ENCODE measurements at regions not wholly inside any gene's neighbourhood (a gene's known extent, or its start where the extent isn't known, plus 50 kb on each side); places are given as distances from the start of the nearest gene placed in this dataset.

GRCh38 chr11:70495351-70496310, 97.3 kb downstream of the CTTN start:
- Histone ChIP-seq H3K4me3 (no peak overlapping the region), H3K9me3 (no peaks in the 10 kb centered on the region), H3K27ac (no peak overlapping the region), H3K4me1 (no peaks in the 10 kb centered on the region), H3K27me3 (no peaks in the 10 kb centered on the region), H3K36me3 (no peaks in the 10 kb centered on the region)
- DNase-seq (ENCODE audit: low spot score), result no peak
- no peak for TF ChIP-seq CTCF (IDR thresholded peaks at IDR 0.05)

GRCh38 chr11:70496591-70497535, 98.5 kb downstream of the CTTN start:
- Histone ChIP-seq H3K27me3 (no peaks in the 10 kb centered on the region), H3K36me3 (no peaks in the 10 kb centered on the region), H3K4me3 (no peak overlapping the region), H3K4me1 (no peaks in the 10 kb centered on the region), H3K9me3 (no peaks in the 10 kb centered on the region), H3K27ac (no peak overlapping the region)
- no peak for DNase-seq (ENCODE audit: low spot score)
- no peak for TF ChIP-seq CTCF (IDR thresholded peaks at IDR 0.05)

- TF ChIP-seq CTCF (IDR thresholded peaks at IDR 0.05), result no peak
- no peaks in the 10 kb centered on the region for H3K4me1 ChIP-seq
- no peaks in the 10 kb centered on the region for H3K9me3 ChIP-seq
- H3K4me3 ChIP-seq, result no peak overlapping the region
- H3K36me3 ChIP-seq, result no peaks in the 10 kb centered on the region
- DNase-seq (ENCODE audit: low spot score), result no peak
- no peak overlapping the region for H3K27ac ChIP-seq
- no peaks in the 10 kb centered on the region for H3K27me3 ChIP-seq
Observed at GRCh38 chr11:70497536-70498075, 99.3 kb downstream of the CTTN start.

- Histone ChIP-seq H3K4me1 (no peaks in the 10 kb centered on the region), H3K9me3 (no peaks in the 10 kb centered on the region), H3K36me3 (no peaks in the 10 kb centered on the region), H3K27ac (no peak overlapping the region), H3K27me3 (no peaks in the 10 kb centered on the region), H3K4me3 (no peak overlapping the region)
- no peak for DNase-seq (ENCODE audit: low spot score)
- TF ChIP-seq CTCF (IDR thresholded peaks at IDR 0.05), result no peak
Observed at GRCh38 chr11:70498171-70498571, 99.8 kb downstream of the CTTN start.

- DNase-seq (ENCODE audit: low spot score), result no peak
- TF ChIP-seq CTCF (IDR thresholded peaks at IDR 0.05), result no peak
- H3K36me3 ChIP-seq, result no peaks in the 10 kb centered on the region
- H3K27ac ChIP-seq, result no peak overlapping the region
- no peak overlapping the region for H3K4me3 ChIP-seq
- H3K4me1 ChIP-seq, result no peaks in the 10 kb centered on the region
- no peaks in the 10 kb centered on the region for H3K27me3 ChIP-seq
- H3K9me3 ChIP-seq, result no peaks in the 10 kb centered on the region
Observed at GRCh38 chr11:70498976-70499801, 100.9 kb downstream of the CTTN start.

All from right atrium auricular region (tissue), 2 donors.